ENCODE measurements at regions not wholly inside any gene's neighbourhood (a gene's known extent, or its start where the extent isn't known, plus 50 kb on each side); places are given as distances from the start of the nearest gene placed in this dataset.
A peak's percentile ranks its signal among the peaks of the same experiment; 100 is the strongest.

DNA sequence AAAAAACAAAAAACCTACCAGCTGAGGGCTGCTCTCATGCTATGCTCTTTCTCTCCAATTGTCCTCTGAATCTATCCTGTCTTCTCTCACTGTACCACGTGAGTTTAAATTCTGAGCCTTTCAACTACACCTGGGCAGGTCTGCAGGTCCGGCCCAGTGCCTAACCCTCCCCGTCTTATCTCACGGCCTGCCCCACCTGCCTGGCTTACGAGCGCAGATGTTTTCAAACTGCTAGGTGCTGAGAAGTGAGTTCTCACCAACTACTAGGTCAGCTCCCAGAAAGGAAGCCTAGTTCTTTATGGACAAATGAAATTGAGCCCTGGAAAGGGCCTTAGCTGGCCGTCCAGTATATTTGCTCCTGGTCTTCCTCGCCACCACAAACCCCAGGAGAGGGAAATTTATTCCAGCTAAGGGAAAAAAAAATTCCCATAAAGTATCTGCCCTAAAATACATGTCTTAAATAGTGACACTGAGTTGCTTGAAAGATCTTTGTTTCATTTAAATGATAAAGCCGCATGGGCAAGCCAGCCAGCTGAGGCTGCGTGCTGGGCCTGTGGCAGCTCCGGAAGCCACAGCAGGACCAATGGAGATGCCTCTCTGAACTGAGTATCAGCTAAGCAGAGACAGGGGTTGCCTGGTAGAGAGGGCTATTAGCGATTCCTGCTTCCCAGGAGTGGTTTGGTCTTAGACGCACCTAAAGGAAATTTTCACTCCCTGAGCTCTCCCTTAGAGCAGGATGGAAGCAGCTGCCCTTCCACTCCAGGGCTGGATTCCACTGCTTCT, 92.5 kb upstream of the NCK2 start:
- no peak for DNase-seq (ENCODE audit: low read depth)

DNA sequence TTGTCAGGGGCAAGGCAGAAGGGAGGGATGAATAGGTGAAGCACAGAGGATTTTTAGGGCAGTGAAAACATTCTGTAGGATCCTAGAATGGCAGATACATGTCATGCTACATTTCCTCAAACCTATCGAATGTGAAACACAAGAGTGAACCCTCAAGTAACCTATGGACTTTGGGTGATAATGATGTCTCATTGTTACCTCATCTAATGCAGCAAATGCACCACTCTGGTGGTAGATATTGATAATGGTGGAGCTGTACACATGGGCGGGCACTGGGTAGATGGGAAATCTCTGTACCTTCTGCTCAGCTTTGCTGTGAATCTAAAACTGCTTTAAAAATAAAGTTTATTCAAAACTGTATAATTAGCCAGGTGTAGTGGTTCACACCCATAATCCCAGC, 95.2 kb upstream of the NCK2 start:
- no peak for DNase-seq (ENCODE audit: low read depth)

DNA sequence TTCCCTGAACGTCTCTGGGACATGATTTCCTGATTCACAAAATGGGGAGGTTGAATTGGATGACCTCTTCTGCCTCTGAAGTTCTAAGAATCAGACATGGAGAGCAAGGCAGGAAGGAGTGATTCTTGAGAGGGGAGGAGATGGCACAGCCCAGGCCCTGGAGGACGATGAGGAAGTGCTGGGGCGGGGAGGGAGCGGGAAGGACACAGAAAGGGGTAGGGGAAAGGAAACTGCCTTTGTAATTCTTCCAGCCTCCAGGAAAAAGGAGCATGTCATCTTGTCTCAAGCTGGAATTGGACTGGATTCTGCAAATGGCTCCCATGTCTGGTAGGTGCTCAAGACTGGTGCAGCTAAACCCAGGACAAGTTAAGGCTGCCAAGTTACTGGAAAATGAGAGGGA, 97.0 kb upstream of the NCK2 start:
- no peak for DNase-seq (ENCODE audit: low read depth)

- DNase-seq (ENCODE audit: low read depth) = no peak
These were observed 98.0 kb upstream of the NCK2 start for GRCh38 chr2:105646774-105647076.

GRCh38 chr2:105645938-105646773, 98.6 kb upstream of the NCK2 start:
- DNase-seq (ENCODE audit: low read depth) = no peak

- DNase-seq (ENCODE audit: low read depth) = no peak
These were observed 99.4 kb upstream of the NCK2 start for GRCh38 chr2:105645031-105645937.

DNA sequence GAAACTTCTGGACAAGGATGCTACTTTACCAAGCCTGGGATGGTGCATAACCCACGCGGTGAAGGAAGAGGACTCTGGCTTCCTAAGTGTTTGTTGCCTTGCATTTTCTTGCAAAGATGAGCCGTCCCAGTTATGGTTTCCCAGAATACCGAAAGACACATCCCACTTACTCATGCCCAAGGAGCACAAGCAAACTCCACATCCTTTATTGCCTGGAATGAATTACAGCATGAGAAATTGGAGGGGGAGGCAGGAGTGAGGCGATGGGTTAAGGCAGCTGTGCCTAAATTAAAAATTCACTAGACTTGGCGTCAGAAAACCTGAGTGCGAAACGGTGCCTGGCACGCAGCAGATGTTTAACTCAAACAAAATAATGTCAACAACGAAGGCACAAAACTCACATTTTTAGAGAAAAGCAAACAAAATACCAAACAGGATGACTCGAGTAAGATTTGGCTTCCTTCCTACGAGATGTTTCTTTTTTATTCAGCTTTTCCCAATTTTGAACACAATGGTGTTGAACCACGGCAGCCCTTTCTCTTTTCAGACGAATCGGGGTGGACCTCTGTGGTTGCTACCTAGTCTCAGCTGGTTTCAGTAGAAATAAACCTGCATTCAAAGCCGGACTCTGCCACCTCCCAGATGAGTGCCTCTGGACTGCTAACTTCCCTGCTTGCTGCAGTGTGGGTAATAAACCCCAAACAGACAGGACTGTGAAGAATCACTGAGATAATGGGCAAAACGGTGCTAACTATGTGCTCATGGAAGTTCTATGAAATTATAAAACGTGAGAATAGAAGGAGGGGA, 100.3 kb upstream of the NCK2 start:
- DNase-seq (ENCODE audit: low read depth) = peak; percentile 37

GRCh38 chr2:105643405-105644173, 101.1 kb upstream of the NCK2 start:
- no peak for DNase-seq (ENCODE audit: low read depth)

- no peak for DNase-seq (ENCODE audit: low read depth)
These were observed 103.3 kb upstream of the NCK2 start for GRCh38 chr2:105641389-105641811.

GRCh38 chr2:105640246-105640645, 104.5 kb upstream of the NCK2 start:
- DNase-seq (ENCODE audit: low read depth) = peak; percentile 15

- no peak for DNase-seq (ENCODE audit: low read depth)
These were observed 108.5 kb upstream of the NCK2 start for GRCh38 chr2:105636109-105636740.

GRCh38 chr2:105635564-105635963, 109.1 kb upstream of the NCK2 start:
- no peak for DNase-seq (ENCODE audit: low read depth)

DNA sequence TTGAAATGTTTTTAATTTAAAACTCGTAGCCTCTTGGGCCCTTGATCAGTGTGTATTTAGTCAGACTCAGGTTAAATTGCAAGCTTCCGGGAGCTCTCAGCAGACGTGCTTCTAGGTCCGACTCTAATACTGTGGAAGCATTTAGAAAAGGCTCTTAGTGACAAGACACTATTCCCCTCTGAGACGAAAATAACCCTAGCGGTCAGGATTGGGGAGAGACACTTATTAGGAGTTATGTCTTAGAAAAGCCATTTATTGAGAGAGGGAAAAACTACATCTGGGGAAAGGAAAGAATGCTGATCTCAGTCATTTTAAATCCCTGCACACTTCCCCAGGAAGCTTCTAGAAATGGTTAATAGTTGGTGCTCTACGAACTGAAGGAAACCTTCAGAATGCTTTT, 110.5 kb upstream of the NCK2 start:
- DNase-seq (ENCODE audit: low read depth) = no peak

DNA sequence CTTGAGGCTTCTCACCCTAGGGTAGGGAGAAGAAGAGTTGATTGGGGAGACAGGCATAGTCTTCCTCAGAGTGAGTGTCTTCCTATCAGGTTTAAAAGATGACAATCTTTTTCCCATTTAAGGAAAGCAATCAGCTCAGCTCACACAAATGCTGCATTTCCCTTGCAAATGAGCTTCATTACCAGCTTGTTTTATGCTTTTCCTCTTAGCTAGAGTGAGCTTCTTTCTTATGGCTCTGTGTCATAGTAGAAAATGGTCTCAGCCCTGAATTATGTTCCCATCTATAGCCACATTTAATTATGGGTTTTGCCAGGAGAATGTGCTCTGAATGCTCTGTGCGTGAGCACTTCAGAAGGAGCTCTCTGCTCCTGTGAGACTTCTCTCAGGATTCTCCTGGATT, 112.8 kb upstream of the NCK2 start:
- no peak for DNase-seq (ENCODE audit: low read depth)

DNA sequence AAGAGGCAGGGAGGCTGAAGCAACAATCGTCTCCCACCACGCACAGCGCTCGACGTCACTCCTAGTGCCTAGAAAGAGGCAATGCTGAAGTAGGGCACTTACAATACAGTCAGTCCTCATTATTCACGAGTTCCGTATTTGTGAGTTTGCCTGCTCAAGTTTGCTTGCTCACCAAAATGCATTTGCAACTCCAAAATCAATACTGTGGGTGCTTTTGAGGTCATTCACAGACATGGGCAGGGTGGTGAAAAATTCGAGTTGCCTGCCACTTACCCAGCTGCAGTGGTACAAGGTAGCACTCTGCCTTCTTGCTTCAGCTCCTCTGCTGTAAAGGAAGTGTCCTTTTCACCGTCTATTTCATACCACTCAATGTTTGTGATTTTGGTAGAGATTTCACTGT, 113.7 kb upstream of the NCK2 start:
- no peak for DNase-seq (ENCODE audit: low read depth)

GRCh38 chr2:105629634-105630033, 115.1 kb upstream of the NCK2 start:
- DNase-seq (ENCODE audit: low read depth) = no peak

DNA sequence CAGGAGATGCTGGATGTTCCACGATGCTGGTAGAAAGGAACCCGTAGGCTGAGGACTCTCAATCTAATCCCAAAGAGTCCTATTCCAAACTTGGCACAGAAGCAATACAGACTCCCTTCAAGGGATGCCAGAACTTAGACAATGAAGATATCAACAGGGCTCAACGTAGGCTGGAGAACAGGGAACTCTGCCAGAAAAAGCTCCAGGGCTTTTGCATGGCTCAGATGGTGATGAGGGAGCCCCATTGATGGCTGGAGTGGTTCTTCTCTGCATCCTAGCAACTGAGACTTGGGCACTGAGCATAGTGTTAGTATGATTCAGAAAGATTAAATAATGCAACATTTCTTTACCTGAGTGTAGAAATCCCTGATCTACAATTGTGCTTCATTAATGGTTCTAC, 117.2 kb upstream of the NCK2 start:
- DNase-seq (ENCODE audit: low read depth) = no peak

GRCh38 chr2:105626966-105627340, 117.8 kb upstream of the NCK2 start:
- no peak for DNase-seq (ENCODE audit: low read depth)

GRCh38 chr2:105626212-105626965, 118.3 kb upstream of the NCK2 start:
- no peak for DNase-seq (ENCODE audit: low read depth)

Measured in LHCN-M2 (cell line).